Adrenal gland (tissue), 5 donors: ENCODE measurements at regions not wholly inside any gene's neighbourhood (a gene's known extent, or its start where the extent isn't known, plus 50 kb on each side); places are given as distances from the start of the nearest gene placed in this dataset.

Source experiments
- POLR2A ChIP-seq, 2 donors: fragments of 450-650 bp; IDR thresholded peaks; one replicate each; pipeline ENCODE4 v1.6.1; 2017; ENCODE audit warnings: antibody characterized with exemption in 2 of 2, mild to moderate bottlenecking in 2 of 2, moderate library complexity in 1 of 2
- TF ChIP-seq, protein P1 (sequence below), 6 experiments: fragments of 450-650 bp in 4 of 6; fragments of 200-600 bp in 2 of 6; sonication (generic) in 1 of 6; IDR thresholded peaks; 1 replicate in 5 of 6; 2 replicates in 1 of 6; pipeline versions ENCODE4 v1.5.1 to v1.8.0; 2016 to 2021; ENCODE audit warnings: antibody characterized with exemption in 6 of 6, mild to moderate bottlenecking in 2 of 6, moderate library complexity in 1 of 6
- donor health status: DM: no; HTN: no; CAD: no.

DNA sequence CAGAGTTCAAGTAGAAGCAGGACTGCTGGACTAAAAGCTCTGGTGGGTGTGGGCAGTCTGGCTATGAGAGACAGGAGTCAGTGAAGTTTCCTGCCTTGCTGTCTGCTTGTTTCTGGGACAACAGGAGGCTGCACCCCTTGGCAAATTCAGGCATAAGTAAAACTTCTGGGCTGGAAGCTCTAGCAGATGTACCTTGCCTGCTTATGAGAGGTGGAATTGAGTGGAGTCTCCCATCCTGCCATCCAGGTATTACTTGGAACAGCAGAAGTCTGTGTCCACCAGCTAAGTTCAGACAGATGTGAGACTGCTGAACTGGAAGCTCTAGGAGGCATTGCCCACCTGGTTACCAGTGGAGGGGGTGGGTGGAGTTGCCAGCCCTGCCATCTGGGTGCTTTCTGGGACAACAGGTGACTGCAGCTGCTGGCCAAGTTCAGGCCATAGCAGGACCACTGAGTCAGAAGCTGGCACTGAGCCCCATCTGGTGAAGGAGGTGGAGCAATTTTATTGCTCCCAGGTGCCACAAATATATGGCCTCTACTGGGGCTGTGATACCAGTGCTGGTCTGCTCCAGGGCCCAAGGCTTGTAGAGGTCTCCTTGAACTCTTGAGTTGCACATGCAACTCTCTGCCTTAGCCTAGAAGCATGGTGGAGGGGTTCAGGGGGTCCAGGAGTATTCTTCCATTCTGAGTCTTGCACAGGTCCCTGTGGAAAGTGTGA lies 199.4 kb upstream of the FN1 start:
- TF ChIP-seq POLR2A (IDR thresholded peaks at IDR 0.05): no peak
- TF ChIP-seq, protein P1, sequence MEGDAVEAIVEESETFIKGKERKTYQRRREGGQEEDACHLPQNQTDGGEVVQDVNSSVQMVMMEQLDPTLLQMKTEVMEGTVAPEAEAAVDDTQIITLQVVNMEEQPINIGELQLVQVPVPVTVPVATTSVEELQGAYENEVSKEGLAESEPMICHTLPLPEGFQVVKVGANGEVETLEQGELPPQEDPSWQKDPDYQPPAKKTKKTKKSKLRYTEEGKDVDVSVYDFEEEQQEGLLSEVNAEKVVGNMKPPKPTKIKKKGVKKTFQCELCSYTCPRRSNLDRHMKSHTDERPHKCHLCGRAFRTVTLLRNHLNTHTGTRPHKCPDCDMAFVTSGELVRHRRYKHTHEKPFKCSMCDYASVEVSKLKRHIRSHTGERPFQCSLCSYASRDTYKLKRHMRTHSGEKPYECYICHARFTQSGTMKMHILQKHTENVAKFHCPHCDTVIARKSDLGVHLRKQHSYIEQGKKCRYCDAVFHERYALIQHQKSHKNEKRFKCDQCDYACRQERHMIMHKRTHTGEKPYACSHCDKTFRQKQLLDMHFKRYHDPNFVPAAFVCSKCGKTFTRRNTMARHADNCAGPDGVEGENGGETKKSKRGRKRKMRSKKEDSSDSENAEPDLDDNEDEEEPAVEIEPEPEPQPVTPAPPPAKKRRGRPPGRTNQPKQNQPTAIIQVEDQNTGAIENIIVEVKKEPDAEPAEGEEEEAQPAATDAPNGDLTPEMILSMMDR (IDR thresholded peaks at IDR 0.05): no peak
